Lung microvascular endothelial cell (primary cell): ENCODE measurements at regions not wholly inside any gene's neighbourhood (a gene's known extent, or its start where the extent isn't known, plus 50 kb on each side); places are given as distances from the start of the nearest gene placed in this dataset.

Source experiments
- DNase-seq, 2 donors: peaks; one replicate each; pipeline versions ENCODE4 v3.0.0 to v3.0.0-alpha.2; 2010; ENCODE audit warnings: low read depth in 2 of 2

DNA sequence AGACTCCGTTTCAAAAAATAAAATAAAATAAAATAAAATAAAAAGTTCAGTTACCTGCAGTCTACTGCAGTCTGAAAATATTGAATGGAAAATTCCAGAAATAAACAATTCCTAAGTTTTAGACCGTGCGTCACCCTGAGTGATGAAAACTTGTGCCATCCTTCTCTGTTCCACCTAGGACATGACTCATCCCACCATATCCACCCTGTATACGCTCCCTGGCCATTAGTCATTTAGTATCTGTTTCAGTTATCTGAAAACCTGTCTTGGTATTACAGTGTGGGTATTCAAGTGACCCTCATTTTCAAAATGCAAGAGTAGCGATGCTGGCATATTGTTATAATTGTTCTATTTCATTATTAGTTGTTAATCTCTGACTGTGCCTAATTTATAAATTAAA lies 51.8 kb upstream of the TEX48 start:
- peak in 1 of 2 donors; percentile 81 for DNase-seq

DNA sequence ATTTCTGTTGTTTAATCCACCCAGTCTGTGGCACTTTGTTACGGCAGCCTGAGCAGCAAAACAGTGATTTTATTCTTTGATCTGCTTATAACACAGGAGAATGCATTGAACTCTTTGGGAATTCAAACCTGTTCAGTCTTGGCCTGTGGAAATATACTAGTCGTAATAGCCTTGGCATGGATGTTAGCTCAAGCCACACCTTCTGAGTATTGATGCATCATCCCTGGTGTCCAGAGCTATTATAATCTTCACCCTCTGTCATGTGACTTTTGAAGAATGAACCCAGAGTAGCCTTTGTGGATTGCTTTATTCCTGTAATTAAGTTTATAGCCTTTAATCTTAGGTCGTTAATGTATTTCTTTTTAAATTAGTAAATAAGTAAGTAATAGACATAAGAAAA lies 50.8 kb upstream of the TEX48 start:
- peak in 1 of 2 donors; percentile 35 for DNase-seq
